ENCODE measurements at regions not wholly inside any gene's neighbourhood (a gene's known extent, or its start where the extent isn't known, plus 50 kb on each side); places are given as distances from the start of the nearest gene placed in this dataset.
"Not testable (repeated sequence)": the region's sequence is repeated elsewhere in the genome, so short reads cannot be mapped to it uniquely, and the experiment has no call there.

- Histone ChIP-seq H3K36me3 (no peaks in the 10 kb centered on the region), H3K27me3 (no peaks in the 10 kb centered on the region), H3K4me3 (no peak overlapping the region), H3K27ac (no peak overlapping the region), H3K4me1 (no peaks in the 10 kb centered on the region), H3K9me3 (no peaks in the 10 kb centered on the region)
- intact Hi-C loops (cut with DNase I) = no loop called here
- DNase-seq = no peak
- WGBS, 2 donors = 77 to 82% methylated on average over 5 of the region's 5 CpGs
- no peak for TF ChIP-seq CTCF (IDR thresholded peaks at IDR 0.05)
- no peak for TF ChIP-seq EP300 (IDR thresholded peaks at IDR 0.05)
- no peak for TF ChIP-seq POLR2A (IDR thresholded peaks at IDR 0.05)
- TF ChIP-seq POLR2AphosphoS5 (IDR thresholded peaks at IDR 0.05) = no peak
Measured at GRCh38 chr1:200260597-200261335, 149.1 kb downstream of the ZNF281 start.

- intact Hi-C loops (cut with DNase I) = no loop called here
- Histone ChIP-seq H3K27me3 (no peaks in the 10 kb centered on the region), H3K27ac (no peak overlapping the region), H3K36me3 (no peaks in the 10 kb centered on the region), H3K4me3 (no peak overlapping the region), H3K9me3 (no peaks in the 10 kb centered on the region), H3K4me1 (no peaks in the 10 kb centered on the region)
- TF ChIP-seq CTCF (IDR thresholded peaks at IDR 0.05) (peak in 1 of 4 experiments; percentile 9), POLR2AphosphoS5 (IDR thresholded peaks at IDR 0.05) (no peak)
- WGBS, 2 donors = 79 to 85% methylated on average over 10 of the region's 10 CpGs
- no peak for DNase-seq
Measured at GRCh38 chr1:200258447-200259375, 151.1 kb downstream of the ZNF281 start.

GRCh38 chr1:200257235-200257634, 152.6 kb downstream of the ZNF281 start:
- intact Hi-C loops (cut with DNase I) = no loop called here
- Histone ChIP-seq H3K36me3 (no peaks in the 10 kb centered on the region), H3K4me3 (no peak overlapping the region), H3K27me3 (no peaks in the 10 kb centered on the region), H3K27ac (no peak overlapping the region), H3K9me3 (no peaks in the 10 kb centered on the region), H3K4me1 (no peaks in the 10 kb centered on the region)
- 93% methylated on average over 10 of the region's 10 CpGs for whole genome bisulfite sequencing, 2 donors
- no peak for DNase-seq
- TF ChIP-seq POLR2AphosphoS5 (IDR thresholded peaks at IDR 0.05) = no peak
- TF ChIP-seq POLR2A (IDR thresholded peaks at IDR 0.05) = no peak
- no peak for TF ChIP-seq EP300 (IDR thresholded peaks at IDR 0.05)
- no peak for TF ChIP-seq CTCF (IDR thresholded peaks at IDR 0.05)

- H3K27ac ChIP-seq; DNase-seq; H3K27me3 ChIP-seq; intact Hi-C loops (cut with DNase I); H3K4me3 ChIP-seq; H3K4me1 ChIP-seq; H3K9me3 ChIP-seq; H3K36me3 ChIP-seq: not testable (repeated sequence)
- WGBS, 2 donors = 92 to 93% methylated on average over 9 of the region's 9 CpGs
Measured at GRCh38 chr1:200254602-200255001, 155.2 kb downstream of the ZNF281 start.

GRCh38 chr1:200253774-200254495, 155.9 kb downstream of the ZNF281 start:
- no peaks in the 10 kb centered on the region for H3K27me3 ChIP-seq
- 84 to 85% methylated on average over 7 of the region's 7 CpGs for WGBS, 2 donors
- H3K4me1 ChIP-seq = no peaks in the 10 kb centered on the region
- H3K36me3 ChIP-seq = no peaks in the 10 kb centered on the region
- no peak for TF ChIP-seq POLR2AphosphoS5 (IDR thresholded peaks at IDR 0.05)
- TF ChIP-seq EP300 (IDR thresholded peaks at IDR 0.05) = no peak
- TF ChIP-seq CTCF (IDR thresholded peaks at IDR 0.05) = no peak
- TF ChIP-seq POLR2A (IDR thresholded peaks at IDR 0.05) = no peak
- no peak overlapping the region for H3K27ac ChIP-seq
- no peaks in the 10 kb centered on the region for H3K9me3 ChIP-seq
- DNase-seq = no peak
- intact Hi-C loops (cut with DNase I) = no loop called here
- no peak overlapping the region for H3K4me3 ChIP-seq
